GM18867 (cell line): ENCODE measurements at regions not wholly inside any gene's neighbourhood (a gene's known extent, or its start where the extent isn't known, plus 50 kb on each side); places are given as distances from the start of the nearest gene placed in this dataset.
"Not testable (repeated sequence)": the region's sequence is repeated elsewhere in the genome, so short reads cannot be mapped to it uniquely, and the experiment has no call there.

Experiments
- ATAC-seq: cut with Tn5 transposase; IDR thresholded peaks from one replicate; pipeline ENCODE4 v1.9.1; 2021; ENCODE audit warnings: mild to moderate bottlenecking, moderate library complexity; ENCODE audit not compliant: unreplicated experiment

DNA sequence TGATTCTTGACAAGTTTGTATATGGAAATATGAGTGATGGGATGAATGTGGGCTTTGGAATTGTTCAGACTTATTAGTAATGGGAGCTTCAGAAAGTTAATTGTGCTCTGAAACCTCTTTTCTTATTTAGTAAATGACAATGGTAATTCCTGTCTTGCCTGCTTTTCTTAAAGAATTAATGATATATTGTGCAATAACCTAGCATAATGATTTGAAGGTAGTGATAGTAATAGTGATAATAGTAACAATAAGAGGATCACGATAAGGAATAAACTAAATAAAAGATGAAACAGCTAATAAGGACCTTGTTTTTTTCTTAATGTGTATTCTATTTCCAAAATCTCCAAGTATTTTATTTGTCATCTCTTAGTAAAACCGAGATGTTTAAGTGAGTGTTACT, 245.0 kb upstream of the CPHXL start:
- ATAC-seq, result no peak

DNA sequence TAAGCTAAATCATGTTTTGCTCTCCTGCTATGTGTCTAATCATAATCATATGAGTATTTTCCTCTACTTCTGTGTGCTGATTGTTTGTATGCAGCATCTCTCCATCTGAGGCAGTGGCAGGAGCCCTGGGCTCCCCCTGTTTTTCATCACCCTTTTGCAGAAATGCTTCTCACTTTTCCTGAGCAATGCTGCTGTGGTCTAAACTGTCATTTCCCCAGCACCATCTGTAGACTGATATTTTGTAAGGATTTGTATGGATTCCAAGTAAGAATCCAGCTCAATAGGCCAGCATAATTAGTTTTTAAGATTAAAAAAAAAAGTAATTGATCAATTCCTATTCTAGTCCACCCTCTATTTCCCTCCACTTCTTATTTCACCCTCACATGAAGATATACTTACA, 257.0 kb upstream of the CPHXL start:
- no peak for ATAC-seq

DNA sequence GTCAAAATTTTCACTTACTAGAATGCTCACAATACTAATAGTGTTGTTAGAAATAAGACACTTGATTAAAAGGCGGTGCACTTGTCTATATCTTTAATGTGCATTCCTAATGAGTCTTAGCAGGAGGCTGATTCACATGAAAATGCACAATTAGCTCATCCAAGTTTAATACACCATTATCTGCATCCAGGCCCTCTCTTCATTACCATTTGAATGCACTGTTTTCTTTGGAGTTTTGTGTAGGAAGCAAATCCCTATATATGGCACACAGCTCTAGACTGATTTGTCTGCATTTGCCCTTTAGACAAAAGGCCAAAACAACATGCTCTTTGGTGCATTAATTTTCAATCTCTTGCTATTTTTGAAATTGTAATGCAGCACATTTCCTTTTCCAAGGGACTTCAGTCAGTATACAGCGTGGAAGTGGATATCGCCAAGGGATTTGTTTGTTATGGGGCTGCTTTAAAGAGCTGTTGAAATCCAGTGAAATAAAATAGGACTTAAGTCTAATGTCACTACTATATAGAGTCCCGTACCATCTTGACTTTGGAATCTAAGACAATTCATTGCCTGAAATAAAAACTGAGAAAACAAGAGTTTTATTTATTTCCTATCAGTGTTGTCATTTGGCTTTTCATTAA, 257.6 kb upstream of the CPHXL start:
- no peak for ATAC-seq

DNA sequence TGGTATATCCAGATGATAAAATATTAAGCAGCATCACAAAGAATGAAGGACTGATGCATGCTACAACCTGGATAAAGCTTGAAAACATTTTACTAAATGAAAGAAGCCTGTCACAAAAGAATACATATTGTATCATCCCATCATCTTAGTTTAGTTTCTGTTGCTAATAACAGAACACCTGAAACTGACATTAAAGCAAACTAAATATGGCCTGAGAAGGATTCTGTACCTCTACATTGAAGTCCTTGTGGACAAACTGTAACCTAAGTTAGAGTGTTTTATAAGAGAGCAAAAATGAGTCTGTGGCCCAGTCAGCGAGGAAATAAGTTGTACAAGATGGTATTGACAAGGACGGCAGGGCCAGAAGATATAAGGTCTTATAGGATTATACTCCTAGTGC, 261.0 kb upstream of the CPHXL start:
- ATAC-seq, result no peak

DNA sequence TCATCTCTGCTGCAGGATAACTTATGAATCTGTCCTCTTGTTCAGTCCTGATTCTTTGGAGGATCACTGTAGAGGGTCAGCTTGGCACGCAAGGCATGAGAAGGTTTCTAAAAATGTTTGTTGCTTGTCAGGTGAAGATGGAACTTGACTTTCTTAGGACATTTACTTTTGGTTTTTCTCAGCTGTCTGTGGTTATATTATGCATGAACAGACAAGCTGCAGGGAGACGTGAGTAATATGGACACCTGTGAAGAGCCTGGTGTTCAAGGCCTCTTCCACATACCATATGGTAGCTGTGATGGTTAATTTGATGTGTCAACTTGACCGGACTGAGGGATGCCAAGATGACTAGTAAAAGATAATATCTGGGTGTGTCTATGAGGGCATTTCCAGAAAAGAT, 270.2 kb upstream of the CPHXL start:
- peak; percentile 96 for ATAC-seq

DNA sequence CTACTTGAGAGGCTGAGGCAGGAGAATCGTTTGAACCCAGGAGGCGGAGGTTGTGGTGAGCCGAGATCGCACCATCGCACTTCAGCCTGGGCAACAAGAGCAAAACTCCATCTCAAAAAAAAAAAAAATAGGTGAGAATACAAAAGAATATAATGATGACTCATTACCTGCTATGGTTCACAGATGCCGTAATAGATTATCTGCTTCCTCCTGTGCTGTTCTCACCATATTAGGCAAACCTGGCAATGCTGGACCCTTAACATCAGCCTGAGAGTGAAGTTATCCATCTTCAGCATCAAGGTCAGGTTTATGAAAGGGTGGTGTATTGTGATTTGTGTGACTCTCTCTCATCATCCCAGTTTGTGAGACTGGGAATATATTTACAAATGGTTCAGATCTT, 271.3 kb upstream of the CPHXL start:
- ATAC-seq, result no peak

DNA sequence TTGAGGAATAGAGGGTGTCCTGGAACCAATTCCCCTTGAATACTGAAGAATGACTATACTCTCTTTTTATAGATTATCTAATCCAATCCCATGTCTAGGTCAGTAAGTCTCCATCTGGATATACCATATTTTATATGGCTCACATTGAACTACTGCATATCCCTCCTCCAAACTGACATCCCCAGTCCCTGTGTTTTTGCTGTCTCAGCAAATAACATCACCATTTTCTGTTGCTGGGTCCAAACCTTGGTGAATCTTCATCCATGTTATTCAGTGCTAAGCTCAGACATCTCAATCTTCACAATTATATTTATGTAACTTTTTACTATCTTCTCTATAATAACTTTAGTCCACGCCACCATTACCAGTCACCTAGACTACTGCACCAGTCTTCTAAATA, 269.6 kb upstream of the CNTNAP4 start:
- ATAC-seq, result no peak

DNA sequence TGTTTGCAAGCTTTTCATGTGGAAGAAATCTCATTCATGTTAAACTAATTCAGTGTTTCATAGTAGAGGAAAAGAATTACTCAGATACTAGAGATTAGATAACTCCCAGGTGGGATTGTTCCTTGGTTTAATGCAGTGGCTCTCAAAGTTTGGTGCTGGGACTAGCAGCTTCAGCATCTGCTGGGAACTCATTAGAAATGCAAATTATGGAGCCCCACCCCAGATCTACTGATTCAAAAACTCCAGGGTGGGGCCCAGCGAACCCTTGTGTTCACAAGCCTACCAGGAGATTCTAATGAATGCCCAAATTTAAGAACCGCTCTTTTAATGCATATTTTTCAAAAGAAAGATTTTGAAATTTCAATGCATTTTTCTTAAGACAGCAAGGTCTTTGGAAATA, 253.4 kb upstream of the CNTNAP4 start:
- no peak for ATAC-seq

DNA sequence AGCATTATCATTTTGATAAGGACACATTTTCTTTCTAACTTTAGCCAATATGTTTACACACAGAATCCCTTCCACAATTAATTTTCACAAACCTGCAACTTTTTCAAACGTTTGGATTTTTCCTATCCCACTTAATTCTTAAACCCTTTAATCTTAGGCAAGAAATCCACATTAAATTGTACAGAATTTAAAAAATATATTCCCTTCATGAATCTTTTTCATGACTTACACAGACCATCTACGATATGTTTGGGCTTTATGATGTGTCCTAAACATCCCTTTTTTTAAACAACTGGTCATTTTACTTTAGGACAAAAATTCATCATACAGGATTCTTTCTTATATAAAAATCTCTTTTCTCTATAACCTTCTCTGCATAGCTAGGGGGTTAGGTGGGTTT, 241.5 kb upstream of the CNTNAP4 start:
- ATAC-seq, result no peak

DNA sequence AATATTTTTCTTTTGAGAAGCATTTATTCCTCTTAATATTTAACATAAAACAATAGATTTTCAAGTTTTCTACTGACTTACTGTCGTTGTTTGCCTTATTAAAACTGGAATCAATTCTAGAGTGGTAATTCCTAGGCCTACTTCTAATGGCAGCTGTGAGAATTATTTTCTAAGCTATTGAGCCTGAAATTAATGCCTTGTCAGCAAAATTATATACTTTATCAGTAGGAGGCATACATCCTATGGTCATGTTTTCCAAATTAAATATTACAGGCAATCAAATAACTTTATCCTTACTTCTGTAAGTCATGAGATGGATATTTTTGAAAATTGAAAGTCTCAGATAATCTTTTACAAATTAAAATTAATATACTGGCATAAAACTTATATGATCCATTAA, 239.1 kb upstream of the CNTNAP4 start:
- ATAC-seq, result no peak

DNA sequence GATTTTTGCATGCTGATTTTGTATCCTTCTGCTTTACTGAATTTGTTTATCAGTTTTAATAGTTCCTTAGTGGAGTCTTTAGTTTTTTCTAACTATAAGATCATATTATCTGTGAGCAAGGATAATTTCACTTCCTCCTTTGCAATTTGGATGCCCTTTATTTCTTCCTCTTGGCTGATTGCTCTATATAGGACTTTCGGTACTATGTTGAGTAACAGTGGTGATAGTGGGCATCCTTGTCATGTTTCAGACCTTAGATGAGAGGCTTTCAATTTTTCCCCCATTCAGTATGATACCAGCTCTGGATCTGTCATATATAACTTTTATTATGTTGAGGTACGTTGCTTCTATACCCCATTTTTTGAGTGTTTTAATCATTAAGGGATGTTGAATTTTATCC, 224.5 kb upstream of the CNTNAP4 start:
- no peak for ATAC-seq

DNA sequence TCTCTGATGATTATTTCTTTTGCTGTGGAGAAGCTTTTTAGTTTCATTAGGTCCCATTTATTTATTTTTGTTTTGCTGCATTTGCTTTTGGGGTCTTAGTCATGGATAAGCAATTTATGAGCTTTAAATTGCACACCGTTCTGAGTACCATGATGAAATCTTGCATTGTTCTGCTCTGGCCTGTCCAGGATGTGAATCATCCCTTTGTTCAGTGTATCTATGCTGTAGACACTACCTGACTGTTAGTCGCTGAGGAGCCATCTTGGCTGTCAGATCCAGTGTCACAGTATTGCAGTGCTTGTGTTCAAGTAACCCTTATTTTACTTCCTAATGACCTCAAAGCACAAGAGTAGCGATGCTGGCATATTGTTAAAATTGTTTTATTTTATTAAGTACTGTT, 218.0 kb upstream of the CNTNAP4 start:
- ATAC-seq, result no peak

DNA sequence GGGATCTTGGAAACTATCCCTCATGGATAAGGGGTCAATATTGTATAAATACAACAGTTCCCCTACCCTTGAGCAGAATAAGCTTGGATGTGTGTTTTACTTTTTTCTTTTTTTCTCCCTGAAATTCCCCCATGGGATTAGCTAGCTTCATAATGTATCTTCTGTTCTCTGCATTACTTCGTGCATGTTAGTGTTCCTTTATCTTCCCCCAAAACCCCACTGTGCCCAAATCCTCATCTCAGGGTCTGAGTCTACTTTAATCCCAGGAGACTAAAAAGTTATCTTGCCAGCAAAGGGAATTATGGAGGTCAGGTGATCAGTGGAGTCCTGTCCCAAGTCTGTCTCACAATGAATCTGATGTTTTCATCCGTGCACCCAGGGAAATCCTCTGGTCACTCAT, 217.5 kb upstream of the CNTNAP4 start:
- ATAC-seq, result no peak

DNA sequence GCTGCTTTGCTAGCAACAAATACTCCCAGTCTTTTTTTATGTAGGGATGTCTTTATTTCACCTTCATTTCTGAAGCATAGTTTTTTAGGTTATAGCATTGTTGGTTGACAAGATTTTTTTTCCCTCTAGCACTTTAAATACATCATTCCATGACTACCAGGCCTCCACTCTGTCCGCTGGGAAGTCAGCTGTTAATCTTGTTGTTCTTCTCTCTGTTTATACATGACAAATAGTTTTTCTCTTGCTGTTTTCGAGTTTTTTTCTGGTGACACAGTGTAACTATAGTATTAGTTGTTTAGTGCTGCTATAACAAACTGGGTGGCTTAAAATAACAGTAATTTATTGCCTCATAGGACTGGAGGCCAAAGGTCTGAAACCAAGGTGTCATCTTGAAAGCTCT, 205.5 kb upstream of the CNTNAP4 start:
- ATAC-seq, result no peak

DNA sequence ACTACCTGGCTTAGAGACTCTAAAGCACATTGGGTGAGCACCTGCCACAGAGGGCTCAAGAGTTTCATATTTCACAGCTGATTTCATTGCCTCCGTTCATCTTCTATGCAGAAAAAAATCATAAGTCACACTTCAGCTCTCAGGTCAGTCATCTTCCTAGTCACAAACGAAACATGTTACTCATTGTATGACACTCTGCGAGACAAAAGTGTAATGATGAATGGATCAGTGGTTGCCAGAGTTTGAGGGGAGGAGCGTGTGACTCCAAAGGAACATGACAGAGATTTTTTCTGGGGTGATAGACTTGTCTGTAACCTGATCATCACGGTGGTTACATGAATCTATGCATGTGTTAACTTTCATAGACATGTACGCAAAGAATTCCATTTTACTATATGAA, 195.2 kb upstream of the CNTNAP4 start:
- peak; percentile 68 for ATAC-seq

DNA sequence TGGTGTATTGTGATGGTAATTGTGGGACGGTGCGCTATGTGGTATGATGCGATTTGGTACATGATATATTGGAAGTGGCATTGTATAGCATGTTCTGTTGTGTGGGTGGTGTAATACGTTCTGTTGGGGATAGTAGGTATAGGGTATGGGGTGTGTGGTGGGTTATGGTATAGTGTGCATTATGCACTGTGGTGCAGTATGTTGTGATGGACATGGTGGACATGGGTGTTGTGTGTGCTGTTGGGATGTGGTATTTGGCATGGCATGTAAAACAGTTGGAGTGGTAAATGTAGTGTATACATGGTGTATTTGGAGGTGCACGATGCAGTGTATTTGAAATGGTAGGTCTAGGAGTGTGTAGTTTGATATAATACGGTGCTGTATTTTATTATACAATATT, 170.6 kb upstream of the CNTNAP4 start:
- no peak for ATAC-seq

DNA sequence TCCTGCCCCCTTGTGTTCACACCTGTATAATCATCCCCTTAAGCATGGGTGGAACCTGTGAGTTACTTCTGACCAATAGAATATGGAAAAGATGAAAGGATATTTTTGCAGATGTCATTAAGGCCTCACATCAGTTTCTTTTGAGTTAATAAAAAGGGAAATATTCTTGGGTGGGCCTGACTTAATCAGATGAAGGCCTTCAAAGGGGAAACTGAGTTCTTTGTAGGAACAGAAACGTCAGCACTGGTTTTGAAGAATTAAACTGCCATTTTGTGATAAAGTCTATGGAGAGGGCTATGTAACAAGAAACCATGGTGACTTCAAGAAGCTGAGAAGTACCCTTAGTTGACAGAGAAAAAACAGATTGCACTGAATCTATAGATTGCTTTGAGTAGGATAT, 168.7 kb upstream of the CNTNAP4 start:
- ATAC-seq, result no peak

DNA sequence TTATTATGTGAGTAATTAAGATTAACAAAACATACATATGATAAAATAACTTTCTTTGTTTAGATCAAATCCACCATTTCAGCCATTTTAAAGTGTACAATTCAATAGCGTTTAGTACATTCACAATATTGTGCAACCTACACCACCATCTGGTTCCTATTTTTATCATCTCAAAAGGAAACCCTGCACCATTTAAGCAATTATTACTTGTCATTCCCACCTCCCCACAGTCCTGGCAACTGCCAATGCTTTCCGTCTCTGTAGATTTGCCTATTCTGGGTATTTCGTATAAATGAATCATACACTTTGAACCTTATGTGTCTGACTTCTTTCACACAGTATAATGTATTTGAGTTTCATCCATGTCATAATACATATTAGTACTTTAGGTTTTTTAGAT, 162.5 kb upstream of the CNTNAP4 start:
- no peak for ATAC-seq

DNA sequence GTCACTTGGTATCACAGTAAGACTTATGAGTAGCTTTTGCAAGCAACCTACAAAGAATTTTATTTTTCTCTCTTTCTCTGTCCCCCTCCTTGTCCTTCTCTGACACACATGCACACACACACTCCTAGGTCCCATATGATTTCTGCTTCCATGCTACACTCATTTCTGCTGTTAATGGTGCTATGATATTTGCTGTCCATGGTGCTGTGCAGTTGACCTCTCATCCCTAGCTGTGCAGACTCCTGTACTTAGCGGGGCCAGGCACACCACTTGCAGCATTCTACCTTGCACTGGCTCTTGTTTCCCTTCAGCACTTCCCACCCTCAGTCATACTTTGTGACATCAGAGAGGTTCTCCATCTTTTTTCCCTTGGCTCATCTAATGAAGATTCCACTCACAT, 158.9 kb upstream of the CNTNAP4 start:
- ATAC-seq, result no peak

DNA sequence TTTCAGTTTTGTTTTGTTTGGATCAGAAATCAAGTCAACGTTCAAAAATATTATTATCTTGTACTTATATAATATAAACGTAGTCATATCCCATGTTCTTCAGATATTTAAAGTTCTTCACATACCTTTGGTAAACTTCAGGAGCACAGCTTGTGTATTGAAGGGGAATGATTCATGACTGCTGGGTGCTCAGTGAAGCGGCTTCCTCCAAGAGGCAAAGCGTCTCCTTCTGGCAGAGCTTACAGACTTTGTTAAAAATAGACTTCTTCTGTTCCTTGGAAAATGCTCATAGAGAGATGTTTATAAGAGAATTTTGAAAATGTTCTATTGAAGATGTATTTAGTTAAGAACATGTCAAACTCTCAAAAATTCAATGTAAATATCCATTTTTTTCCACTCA, 155.6 kb upstream of the CNTNAP4 start:
- ATAC-seq, result no peak

DNA sequence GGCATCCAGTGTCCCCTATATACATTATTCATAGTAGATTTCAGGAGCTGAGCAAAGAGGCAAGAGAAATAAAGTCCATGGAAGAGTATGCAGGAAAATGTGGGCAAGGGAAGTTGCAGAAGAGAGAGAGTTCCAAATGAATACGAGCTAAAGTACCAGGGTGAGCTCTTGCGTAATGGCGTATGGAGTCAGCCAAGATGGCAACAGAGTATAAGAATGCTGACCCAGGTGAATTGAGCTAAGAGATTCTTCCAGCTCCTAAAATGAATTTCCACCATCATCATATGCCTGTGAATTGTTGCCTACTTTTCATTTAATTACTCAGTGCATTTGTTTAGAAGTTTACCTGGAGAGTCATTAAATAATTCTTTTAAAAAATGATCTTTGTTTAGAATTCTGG, 153.2 kb upstream of the CNTNAP4 start:
- ATAC-seq, result no peak

DNA sequence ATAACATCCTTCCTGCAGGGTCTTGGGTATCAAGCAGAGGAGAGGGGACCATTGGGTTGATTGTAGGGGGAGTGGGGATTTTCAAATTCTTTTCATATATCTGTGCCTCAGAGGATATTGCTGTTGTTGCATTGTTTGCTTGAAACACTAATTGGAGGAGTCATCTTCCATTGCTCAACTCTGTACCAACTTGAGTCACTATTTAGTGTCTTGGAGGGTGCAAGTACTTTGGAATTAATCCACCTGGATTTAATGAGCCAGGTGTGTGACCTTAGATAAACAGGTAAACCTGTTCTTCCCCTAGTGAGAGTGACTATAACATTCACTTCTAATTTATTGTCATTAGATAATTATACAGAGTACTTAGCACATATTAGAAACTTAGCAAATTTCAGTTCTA, 151.3 kb upstream of the CNTNAP4 start:
- no peak for ATAC-seq

DNA sequence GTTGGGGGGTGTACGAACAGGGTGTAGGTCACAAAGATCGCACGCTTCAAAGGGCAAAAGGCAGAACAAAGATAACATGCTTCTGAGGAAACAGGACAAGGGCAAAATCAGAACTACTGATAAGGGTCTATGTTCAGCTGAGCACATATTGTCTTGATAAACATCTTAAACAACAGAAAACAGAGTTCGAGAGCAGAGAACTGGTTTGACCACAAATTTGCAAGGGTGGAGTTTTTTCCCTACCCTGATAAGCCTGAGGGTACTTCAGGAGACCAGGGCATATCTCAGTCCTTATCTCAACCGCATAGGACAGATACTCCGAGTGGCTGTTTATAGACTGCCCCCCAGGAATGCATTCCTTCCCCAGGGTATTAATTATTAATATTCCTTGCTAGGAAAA, 139.1 kb upstream of the CNTNAP4 start:
- ATAC-seq, result not testable (repeated sequence)

DNA sequence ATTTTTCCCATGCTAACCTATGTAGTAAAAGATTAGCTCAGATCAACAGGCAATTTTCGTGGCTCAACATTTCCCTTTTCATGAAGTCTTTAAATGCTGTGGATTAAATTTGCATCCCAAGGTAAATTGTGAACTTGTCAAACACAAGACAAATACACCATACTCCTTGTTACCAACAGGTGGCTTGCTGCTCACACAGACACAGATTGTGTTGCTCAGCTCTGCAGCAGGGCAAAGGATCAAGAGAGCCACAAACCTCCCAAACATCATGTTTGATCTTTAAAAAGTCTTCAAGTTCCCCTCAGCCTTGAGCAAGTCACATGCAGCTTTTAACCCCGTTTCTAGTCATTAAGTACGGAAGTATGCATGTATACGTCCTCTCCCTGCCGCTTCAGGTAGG, 119.6 kb upstream of the CNTNAP4 start:
- ATAC-seq, result no peak
